BLaER1 (cell line): ENCODE measurements at regions not wholly inside any gene's neighbourhood (a gene's known extent, or its start where the extent isn't known, plus 50 kb on each side); places are given as distances from the start of the nearest gene placed in this dataset.
"Not testable (repeated sequence)": the region's sequence is repeated elsewhere in the genome, so short reads cannot be mapped to it uniquely, and the experiment has no call there.

ENCODE experiments used
- H3K27ac ChIP-seq: shearing (Covaris generic); formaldehyde crosslinking; 2 replicates; pipeline ENCODE4 v1.8.1; 2022
- H3K27me3 ChIP-seq: shearing (Covaris generic); formaldehyde crosslinking; 2 replicates; pipeline ENCODE4 v1.8.1; 2022
- H3K36me3 ChIP-seq: shearing (Covaris generic); formaldehyde crosslinking; 2 replicates; pipeline ENCODE4 v1.8.1; 2022
- H3K4me1 ChIP-seq: shearing (Covaris generic); formaldehyde crosslinking; 2 replicates; pipeline ENCODE4 v1.8.1; 2022
- H3K4me2 ChIP-seq: shearing (Covaris generic); formaldehyde crosslinking; 2 replicates; pipeline ENCODE4 v1.8.1; 2022
- H3K4me3 ChIP-seq: shearing (Covaris generic); formaldehyde crosslinking; 2 replicates; pipeline ENCODE4 v1.8.1; 2022
- H3K9ac ChIP-seq: shearing (Covaris generic); formaldehyde crosslinking; 2 replicates; pipeline ENCODE4 v1.8.1; 2022
- H3K9me3 ChIP-seq: shearing (Covaris generic); formaldehyde crosslinking; 2 replicates; pipeline ENCODE4 v1.8.1; 2022
- H4K20me1 ChIP-seq: shearing (Covaris generic); formaldehyde crosslinking; 2 replicates; pipeline ENCODE4 v1.8.1; 2022
- Cebpa-rat ChIP-seq: shearing (Covaris generic); IDR thresholded peaks from 2 replicates; pipeline ENCODE4 v1.8.1; 2022

- no peak for TF ChIP-seq Cebpa-rat
- no peak overlapping the region for H3K9ac ChIP-seq
- H3K4me2 ChIP-seq = no peak overlapping the region
- no peaks in the 10 kb centered on the region for H3K36me3 ChIP-seq
- no peak overlapping the region for H3K27ac ChIP-seq
- no peak overlapping the region for H3K4me3 ChIP-seq
- H3K4me1 ChIP-seq = no peaks in the 10 kb centered on the region
- no peaks in the 10 kb centered on the region for H4K20me1 ChIP-seq
- no peaks in the 10 kb centered on the region for H3K9me3 ChIP-seq
- peaks cover 65% of the 10 kb centered on the region for H3K27me3 ChIP-seq
Observed at GRCh38 chrX:128862557-128862956, 660.7 kb downstream of the SMARCA1 start.

- no peaks in the 10 kb centered on the region for H3K4me1 ChIP-seq
- H3K36me3 ChIP-seq = no peaks in the 10 kb centered on the region
- H3K4me2 ChIP-seq = no peak overlapping the region
- H3K4me3 ChIP-seq = no peak overlapping the region
- no peak overlapping the region for H3K27ac ChIP-seq
- no peak for TF ChIP-seq Cebpa-rat
- peaks cover 51% of the 10 kb centered on the region for H3K27me3 ChIP-seq
- H3K9ac ChIP-seq = no peak overlapping the region
- H4K20me1 ChIP-seq = 0 out of 2 replicates have a peak, but pooled peaks cover 5% of the 10 kb centered on the region
- H3K9me3 ChIP-seq = 0 out of 2 replicates have a peak, but pooled peaks cover 3% of the 10 kb centered on the region
Observed at GRCh38 chrX:128848374-128848773, 674.9 kb downstream of the SMARCA1 start.

- Histone ChIP-seq H3K27ac (no peak overlapping the region), H3K9ac (no peak overlapping the region), H3K9me3 (0 out of 2 replicates have a peak, but pooled peaks cover 4% of the 10 kb centered on the region), H3K27me3 (peaks cover 42% of the 10 kb centered on the region), H3K4me2 (no peak overlapping the region), H3K4me3 (no peak overlapping the region), H3K36me3 (no peaks in the 10 kb centered on the region), H3K4me1 (no peaks in the 10 kb centered on the region), H4K20me1 (no peaks in the 10 kb centered on the region)
- no peak for TF ChIP-seq Cebpa-rat
Observed at GRCh38 chrX:128846385-128846784, 676.9 kb downstream of the SMARCA1 start.

GRCh38 chrX:128818690-128819089, 704.6 kb downstream of the SMARCA1 start:
- Histone ChIP-seq H3K9me3 (no peaks in the 10 kb centered on the region), H3K4me2 (no peak overlapping the region), H3K27ac (no peak overlapping the region), H3K27me3 (peaks cover 55% of the 10 kb centered on the region), H4K20me1 (no peaks in the 10 kb centered on the region), H3K36me3 (no peaks in the 10 kb centered on the region), H3K4me1 (no peaks in the 10 kb centered on the region), H3K4me3 (no peak overlapping the region), H3K9ac (no peak overlapping the region)
- no peak for TF ChIP-seq Cebpa-rat

- no peak for TF ChIP-seq Cebpa-rat
- H3K9ac ChIP-seq = no peak overlapping the region
- H3K36me3 ChIP-seq = no peaks in the 10 kb centered on the region
Observed at GRCh38 chrX:128816919-128817318, 706.4 kb downstream of the SMARCA1 start.

GRCh38 chrX:128807367-128807766, 715.9 kb downstream of the SMARCA1 start:
- Histone ChIP-seq H3K4me2 (no peak overlapping the region), H3K27me3 (peaks cover 33% of the 10 kb centered on the region; the same call in 1 of the 2 replicates), H4K20me1 (no peaks in the 10 kb centered on the region), H3K4me3 (no peak overlapping the region), H3K4me1 (no peaks in the 10 kb centered on the region), H3K9me3 (peaks cover 29% of the 10 kb centered on the region), H3K36me3 (no peaks in the 10 kb centered on the region), H3K27ac (no peak overlapping the region), H3K9ac (no peak overlapping the region)
- no peak for TF ChIP-seq Cebpa-rat

More at GRCh38 chrX:128816919-128817318, 706.4 kb downstream of the SMARCA1 start:
- Histone ChIP-seq H3K4me3 (no peak overlapping the region), H3K27me3 (peaks cover 67% of the 10 kb centered on the region), H3K4me2 (no peak overlapping the region), H3K27ac (no peak overlapping the region), H4K20me1 (no peaks in the 10 kb centered on the region), H3K4me1 (no peaks in the 10 kb centered on the region), H3K9me3 (no peaks in the 10 kb centered on the region)

- no peak overlapping the region for H3K9ac ChIP-seq
- H3K4me1 ChIP-seq = no peaks in the 10 kb centered on the region
- H3K9me3 ChIP-seq = peaks cover 29% of the 10 kb centered on the region
- H3K27me3 ChIP-seq = peaks cover 40% of the 10 kb centered on the region; the same call in 1 of the 2 replicates
- H3K27ac ChIP-seq = no peak overlapping the region
- H3K4me2 ChIP-seq = no peak overlapping the region
- H4K20me1 ChIP-seq = no peaks in the 10 kb centered on the region
- H3K36me3 ChIP-seq = no peaks in the 10 kb centered on the region
- no peak overlapping the region for H3K4me3 ChIP-seq
- TF ChIP-seq Cebpa-rat = no peak
Observed at GRCh38 chrX:128805236-128805635, 718.1 kb downstream of the SMARCA1 start.

GRCh38 chrX:128804828-128805227, 718.5 kb downstream of the SMARCA1 start:
- no peak overlapping the region for H3K4me3 ChIP-seq
- H3K27ac ChIP-seq = no peak overlapping the region
- H3K36me3 ChIP-seq = no peaks in the 10 kb centered on the region
- H3K9me3 ChIP-seq = peaks cover 29% of the 10 kb centered on the region
- no peak for TF ChIP-seq Cebpa-rat
- H4K20me1 ChIP-seq = no peaks in the 10 kb centered on the region
- peaks cover 41% of the 10 kb centered on the region; the same call in 1 of the 2 replicates for H3K27me3 ChIP-seq
- no peak overlapping the region for H3K4me2 ChIP-seq
- no peak overlapping the region for H3K9ac ChIP-seq
- no peaks in the 10 kb centered on the region for H3K4me1 ChIP-seq

- H3K4me1 ChIP-seq = no peaks in the 10 kb centered on the region
- no peak overlapping the region for H3K9ac ChIP-seq
- H3K36me3 ChIP-seq = no peaks in the 10 kb centered on the region
- H3K4me2 ChIP-seq = no peak overlapping the region
- no peak overlapping the region for H3K4me3 ChIP-seq
- no peak for TF ChIP-seq Cebpa-rat
- no peaks in the 10 kb centered on the region for H4K20me1 ChIP-seq
- H3K27me3 ChIP-seq = peaks cover 36% of the 10 kb centered on the region; the same call in 1 of the 2 replicates
- H3K9me3 ChIP-seq = peaks cover 10% of the 10 kb centered on the region
- H3K27ac ChIP-seq = no peak overlapping the region
Observed at GRCh38 chrX:128800138-128800537, 723.2 kb downstream of the SMARCA1 start.

- not testable (repeated sequence) for H3K4me2 ChIP-seq
Observed at GRCh38 chrX:128783139-128783538, 730.9 kb upstream of the ACTRT1 start.

GRCh38 chrX:128781506-128781905, 729.3 kb upstream of the ACTRT1 start:
- H3K27me3 ChIP-seq = peaks cover 27% of the 10 kb centered on the region
- no peak overlapping the region for H3K27ac ChIP-seq
- H3K4me1 ChIP-seq = peaks cover 13% of the 10 kb centered on the region
- no peak overlapping the region for H3K9ac ChIP-seq
- TF ChIP-seq Cebpa-rat = no peak
- H3K9me3 ChIP-seq = peaks cover 18% of the 10 kb centered on the region; the same call in 1 of the 2 replicates
- H4K20me1 ChIP-seq = no peaks in the 10 kb centered on the region
- H3K4me2 ChIP-seq = peak overlapping the region; percentile 58; the same call in 1 of the 2 replicates
- no peaks in the 10 kb centered on the region for H3K36me3 ChIP-seq
- H3K4me3 ChIP-seq = no peak overlapping the region

More at GRCh38 chrX:128783139-128783538, 730.9 kb upstream of the ACTRT1 start:
- H4K20me1 ChIP-seq, H3K36me3 ChIP-seq, H3K4me3 ChIP-seq, H3K9me3 ChIP-seq, H3K9ac ChIP-seq, H3K27ac ChIP-seq: not testable (repeated sequence)
- peaks cover 13% of the 10 kb centered on the region for H3K4me1 ChIP-seq
- peaks cover 18% of the 10 kb centered on the region for H3K27me3 ChIP-seq
